Neural crest cell (in vitro differentiated cells): ENCODE measurements at regions not wholly inside any gene's neighbourhood (a gene's known extent, or its start where the extent isn't known, plus 50 kb on each side); places are given as distances from the start of the nearest gene placed in this dataset.

Source experiments
- DNase-seq: peaks from one replicate; pipeline ENCODE4 v3.0.0; 2021; ENCODE audit warnings: low read depth, mixed read lengths, low spot score
- H3K27ac Mint-ChIP-seq: one replicate; pipeline ENCODE4 v1.8.0; 2021; ENCODE audit warnings: mild to moderate bottlenecking, mixed read lengths; ENCODE audit not compliant: unreplicated experiment
- H3K27me3 Mint-ChIP-seq: 2 replicates; pipeline ENCODE4 v1.8.0; 2021; ENCODE audit warnings: low read depth, mild to moderate bottlenecking, mixed read lengths
- H3K36me3 Mint-ChIP-seq: 2 replicates; pipeline ENCODE4 v1.8.0; 2021; ENCODE audit warnings: low read depth, mild to moderate bottlenecking, mixed read lengths
- H3K4me1 Mint-ChIP-seq: 2 replicates; pipeline ENCODE4 v1.8.0; 2021; ENCODE audit warnings: mixed read lengths
- H3K4me3 Mint-ChIP-seq: one replicate; pipeline ENCODE4 v1.8.0; 2021; ENCODE audit warnings: mild to moderate bottlenecking, mixed read lengths
- H3K9me3 Mint-ChIP-seq: 2 replicates; pipeline ENCODE4 v1.8.0; 2021; ENCODE audit warnings: mixed read lengths
- TF ChIP-seq, protein P1 (sequence below): fragments of 200-600 bp; sonication (generic); conservative IDR thresholded peaks from 2 replicates; pipeline ENCODE4 v1.5.0; 2021; ENCODE audit warnings: antibody characterized with exemption, mild to moderate bottlenecking

DNA sequence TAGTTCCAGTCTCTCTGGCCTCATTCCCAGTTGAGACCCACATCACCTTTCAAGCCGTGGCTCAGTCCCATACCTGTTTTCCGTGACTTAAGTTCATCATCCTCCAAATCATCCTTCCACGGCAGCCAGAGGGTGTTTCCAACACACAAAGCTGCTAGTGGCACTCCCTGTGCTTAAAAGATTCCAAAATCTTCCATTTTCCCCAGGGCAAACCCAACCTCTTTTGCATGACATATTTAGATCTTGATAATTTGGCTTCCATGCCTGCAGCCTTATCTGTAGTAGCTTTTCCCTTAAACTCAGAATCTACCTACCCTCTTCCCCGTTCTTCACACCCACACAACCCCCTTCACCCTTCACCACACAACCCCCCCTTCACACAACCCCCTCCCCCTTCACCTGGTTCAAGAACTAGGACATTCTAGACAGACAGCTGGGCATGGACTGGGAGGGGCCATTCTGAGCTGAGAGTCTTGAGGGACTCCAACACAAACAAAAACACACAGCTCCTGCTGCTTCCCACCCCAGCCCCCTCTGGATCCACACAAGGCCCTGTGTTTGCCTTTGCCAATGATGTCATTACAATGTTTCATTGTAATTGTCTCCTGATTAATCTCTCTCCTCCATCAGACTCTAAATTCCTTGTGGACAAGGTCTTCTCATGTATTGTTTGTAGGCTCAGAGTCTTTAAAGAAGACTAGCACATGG lies 268.2 kb downstream of the SH3GL2 start:
- Mint-ChIP-seq H3K27me3 (no peaks in the 10 kb centered on the region), H3K4me1 (peaks cover 7% of the 10 kb centered on the region), H3K9me3 (peaks cover 15% of the 10 kb centered on the region), H3K36me3 (peaks cover 8% of the 10 kb centered on the region), H3K4me3 (no peak overlapping the region), H3K27ac (no peak overlapping the region)
- no peak for DNase-seq
- TF ChIP-seq, protein P1, sequence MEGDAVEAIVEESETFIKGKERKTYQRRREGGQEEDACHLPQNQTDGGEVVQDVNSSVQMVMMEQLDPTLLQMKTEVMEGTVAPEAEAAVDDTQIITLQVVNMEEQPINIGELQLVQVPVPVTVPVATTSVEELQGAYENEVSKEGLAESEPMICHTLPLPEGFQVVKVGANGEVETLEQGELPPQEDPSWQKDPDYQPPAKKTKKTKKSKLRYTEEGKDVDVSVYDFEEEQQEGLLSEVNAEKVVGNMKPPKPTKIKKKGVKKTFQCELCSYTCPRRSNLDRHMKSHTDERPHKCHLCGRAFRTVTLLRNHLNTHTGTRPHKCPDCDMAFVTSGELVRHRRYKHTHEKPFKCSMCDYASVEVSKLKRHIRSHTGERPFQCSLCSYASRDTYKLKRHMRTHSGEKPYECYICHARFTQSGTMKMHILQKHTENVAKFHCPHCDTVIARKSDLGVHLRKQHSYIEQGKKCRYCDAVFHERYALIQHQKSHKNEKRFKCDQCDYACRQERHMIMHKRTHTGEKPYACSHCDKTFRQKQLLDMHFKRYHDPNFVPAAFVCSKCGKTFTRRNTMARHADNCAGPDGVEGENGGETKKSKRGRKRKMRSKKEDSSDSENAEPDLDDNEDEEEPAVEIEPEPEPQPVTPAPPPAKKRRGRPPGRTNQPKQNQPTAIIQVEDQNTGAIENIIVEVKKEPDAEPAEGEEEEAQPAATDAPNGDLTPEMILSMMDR: no peak

DNA sequence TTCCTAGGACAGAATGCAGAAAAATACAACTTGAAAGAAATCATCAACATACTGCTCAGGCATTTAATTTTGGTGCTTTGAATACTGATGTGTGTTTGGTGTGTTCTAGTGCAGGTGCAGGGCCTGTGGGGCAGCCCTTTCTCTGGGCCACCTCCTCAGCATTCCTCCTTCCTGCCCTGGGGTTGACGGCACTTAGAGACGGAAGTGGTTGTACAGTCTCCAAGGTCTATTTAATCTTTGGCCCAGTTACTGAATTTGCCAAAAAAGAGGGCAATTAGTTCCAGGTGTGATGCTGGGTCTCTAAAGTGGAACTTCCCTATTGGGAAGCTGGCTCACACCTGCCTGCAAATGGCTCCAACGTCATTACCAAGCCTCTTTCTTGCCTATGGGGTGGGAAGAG lies 269.0 kb downstream of the SH3GL2 start:
- H3K4me3 Mint-ChIP-seq: no peak overlapping the region
- H3K27ac Mint-ChIP-seq: no peak overlapping the region
- peaks cover 15% of the 10 kb centered on the region for H3K9me3 Mint-ChIP-seq
- TF ChIP-seq, protein P1: no peak
- peaks cover 7% of the 10 kb centered on the region for H3K4me1 Mint-ChIP-seq
- H3K36me3 Mint-ChIP-seq: peaks cover 8% of the 10 kb centered on the region
- DNase-seq: no peak
- H3K27me3 Mint-ChIP-seq: no peaks in the 10 kb centered on the region

DNA sequence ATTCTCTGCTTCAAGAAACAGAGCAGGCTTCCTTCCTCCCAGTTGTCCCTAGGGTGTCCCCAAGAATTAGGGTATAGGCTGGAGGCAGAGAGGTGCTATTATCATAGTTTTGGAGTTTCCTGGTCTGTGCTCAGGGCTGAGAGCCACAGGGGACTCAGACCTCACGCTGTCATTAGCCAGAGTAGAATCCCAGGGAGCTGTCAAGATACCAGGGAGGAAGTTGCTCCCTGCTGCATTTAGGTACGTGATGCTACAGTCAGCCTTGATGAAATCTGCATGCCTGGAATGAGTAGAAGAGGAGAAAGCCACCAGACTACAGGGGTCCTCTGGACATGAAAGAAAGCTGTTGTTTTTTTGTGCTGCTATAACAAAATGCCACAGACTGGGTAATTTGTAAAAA lies 273.2 kb downstream of the SH3GL2 start:
- H3K4me1 Mint-ChIP-seq: peaks cover 20% of the 10 kb centered on the region
- H3K27ac Mint-ChIP-seq: no peak overlapping the region
- no peaks in the 10 kb centered on the region for H3K27me3 Mint-ChIP-seq
- H3K4me3 Mint-ChIP-seq: no peak overlapping the region
- H3K36me3 Mint-ChIP-seq: no peaks in the 10 kb centered on the region
- TF ChIP-seq, protein P1: no peak
- peaks cover 3% of the 10 kb centered on the region for H3K9me3 Mint-ChIP-seq
- DNase-seq: no peak

DNA sequence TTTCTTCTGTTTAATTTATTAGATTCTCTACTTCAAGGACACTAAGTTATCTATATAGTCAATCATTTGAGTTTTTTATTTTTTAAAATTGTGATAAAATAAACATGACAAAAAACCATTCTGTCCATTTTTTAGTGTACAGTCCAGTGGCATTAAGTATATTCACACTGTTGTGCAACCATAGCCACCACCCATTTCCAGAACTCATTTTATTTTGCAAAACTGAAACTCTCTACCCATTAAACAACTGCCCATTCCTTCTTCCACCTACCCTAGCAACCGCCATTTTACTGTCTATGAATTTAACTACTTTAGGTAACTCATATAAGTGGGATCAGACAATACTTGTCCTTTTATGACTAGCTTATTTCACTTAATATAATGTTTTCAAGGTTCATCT lies 275.6 kb downstream of the SH3GL2 start:
- TF ChIP-seq, protein P1: no peak
- peaks cover 14% of the 10 kb centered on the region for H3K4me1 Mint-ChIP-seq
- DNase-seq: no peak

DNA sequence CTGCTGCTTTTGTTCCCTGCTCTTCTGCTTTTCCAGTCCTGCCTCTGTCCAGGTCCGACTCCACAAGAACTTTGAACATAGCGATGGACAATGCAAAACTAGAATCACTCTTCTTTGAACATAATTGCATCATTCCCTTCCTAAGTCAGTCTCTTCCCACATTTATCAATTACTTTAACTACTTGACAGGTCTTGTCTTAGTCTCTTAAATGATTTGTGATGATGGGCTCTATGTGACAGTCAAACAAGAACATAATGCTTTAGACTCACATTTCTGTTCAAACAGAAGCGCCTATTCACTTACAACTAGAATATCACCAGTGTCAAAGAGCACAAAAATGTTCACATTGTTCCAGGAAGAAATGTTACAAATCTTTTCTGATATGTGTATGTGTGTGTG lies 278.1 kb downstream of the SH3GL2 start:
- no peak for DNase-seq
- H3K27me3 Mint-ChIP-seq: no peaks in the 10 kb centered on the region
- no peak overlapping the region for H3K27ac Mint-ChIP-seq
- TF ChIP-seq, protein P1: no peak
- peaks cover 20% of the 10 kb centered on the region for H3K4me1 Mint-ChIP-seq
- H3K9me3 Mint-ChIP-seq: no peaks in the 10 kb centered on the region
- no peak overlapping the region for H3K4me3 Mint-ChIP-seq
- no peaks in the 10 kb centered on the region for H3K36me3 Mint-ChIP-seq

More for the DNA sequence above, 275.6 kb downstream of the SH3GL2 start:
- Mint-ChIP-seq H3K9me3 (no peaks in the 10 kb centered on the region), H3K36me3 (no peaks in the 10 kb centered on the region), H3K27ac (no peak overlapping the region), H3K4me3 (no peak overlapping the region), H3K27me3 (no peaks in the 10 kb centered on the region)
